K562 (cell line): ENCODE measurements at regions not wholly inside any gene's neighbourhood (a gene's known extent, or its start where the extent isn't known, plus 50 kb on each side); places are given as distances from the start of the nearest gene placed in this dataset.

Source experiments
- ATAC-seq: fragments of 200-7000 bp; cut with Tn5 transposase; 3 replicates; pipeline ENCODE4 v1.9.1; 2020; ENCODE audit warnings: moderate library complexity
- BruUV-seq: library from RNA; stranded (reverse); fragments of 400-500 nt; replicated peaks from 2 replicates; lab custom pipeline; 2021; lab: Mats Ljungman, UMichigan
- CTCF ChIA-PET: fragments of 300-600 bp; formaldehyde crosslinking; extraction: SDS; loops from one replicate; lab custom pipeline; 2021; ENCODE audit warnings: low intra/inter-chr PET ratio; lab: Yijun Ruan, JAX
- POLR2A ChIA-PET: fragments of 300-600, 350-650 bp; sonication (Branson Sonifier 250); formaldehyde crosslinking; extraction: SDS; loops from one replicate; lab custom pipeline; 2021; ENCODE audit warnings: antibody characterized with exemption, inconsistent platforms; lab: Yijun Ruan, JAX
- DNase-seq, 4 experiments: peaks; one replicate each; pipeline versions ENCODE4 v3.0.0 to v3.0.0-alpha.2; 2011 to 2018; ENCODE audit warnings: low spot score in 3 of 4, mixed read lengths in 3 of 4; ENCODE audit errors: extremely low read depth in 1 of 4
- FAIRE-seq: peaks from 2 replicates; lab custom pipeline; 2011; peaks lifted over from hg19 to GRCh38; lab: Jason Lieb, UNC
- H2AFZ ChIP-seq: 2 replicates; pipeline ENCODE4 v1.6.0; 2011; ENCODE audit warnings: low read depth, low read length, control low read depth, inconsistent platforms
- H3K27ac ChIP-seq: fragments of 200-600 bp; 3 replicates; pipeline ENCODE4 v1.8.0; 2011; ENCODE audit warnings: low read depth, mild to moderate bottlenecking, control low read depth, inconsistent platforms, low read length, moderate library complexity, mixed read lengths; ENCODE audit errors: extremely low read depth
- H3K27me3 ChIP-seq, 2 experiments: fragments of 300-600 bp in 1 of 2; 2 replicates in 1 of 2; 3 replicates in 1 of 2; pipeline versions ENCODE4 v1.6.0 to v1.8.0; 2011; ENCODE audit warnings: inconsistent platforms in 2 of 2, low read length in 2 of 2, mild to moderate bottlenecking in 1 of 2, mixed read lengths in 1 of 2, moderate library complexity in 1 of 2; ENCODE audit not compliant: control insufficient read depth in 2 of 2, insufficient read depth in 2 of 2
- H3K36me3 ChIP-seq: fragments of 300-600 bp; 3 replicates; pipeline ENCODE4 v1.8.0; 2011; ENCODE audit warnings: mild to moderate bottlenecking, low read length, inconsistent platforms; ENCODE audit not compliant: control insufficient read depth, insufficient read depth
- H3K4me1 ChIP-seq, 2 experiments: fragments of 200-600 bp in 1 of 2; replicated peaks in 1 of 2; 2 replicates in 1 of 2; 3 replicates in 1 of 2; pipeline versions ENCODE4 v1.5.1 to v1.8.0; 2011; ENCODE audit warnings: inconsistent platforms in 2 of 2, low read length in 2 of 2, mild to moderate bottlenecking in 1 of 2, mixed read lengths in 1 of 2, moderate library complexity in 1 of 2; ENCODE audit not compliant: control insufficient read depth in 2 of 2, insufficient read depth in 2 of 2
- H3K4me2 ChIP-seq: 2 replicates; pipeline ENCODE4 v1.6.1; 2011; ENCODE audit warnings: low read length, control low read depth, inconsistent platforms, mixed read lengths; ENCODE audit not compliant: insufficient read depth
- H3K4me3 ChIP-seq: fragments of 200-600 bp; sonication (generic), shearing (Covaris generic); 2 replicates; pipeline ENCODE4 v1.5.1; 2016; ENCODE audit warnings: control low read depth, inconsistent platforms
- H3K79me2 ChIP-seq: fragments of 200-600 bp; 3 replicates; pipeline ENCODE4 v1.8.0; 2011; ENCODE audit warnings: low read length, inconsistent platforms; ENCODE audit not compliant: control insufficient read depth, insufficient read depth
- H3K9ac ChIP-seq, 2 experiments: 2 replicates each; pipeline versions ENCODE4 v1.6.0 to v1.6.1; 2011; ENCODE audit warnings: low read depth in 2 of 2, low read length in 2 of 2, control low read depth in 1 of 2, inconsistent platforms in 1 of 2, mild to moderate bottlenecking in 1 of 2, mixed read lengths in 1 of 2; ENCODE audit not compliant: insufficient read depth in 1 of 2
- H3K9me1 ChIP-seq: one replicate; pipeline ENCODE4 v1.6.0; 2011; ENCODE audit warnings: inconsistent platforms, mild to moderate bottlenecking, low read length, moderate library complexity; ENCODE audit not compliant: control insufficient read depth, insufficient read depth
- H3K9me3 ChIP-seq: replicated peaks from 2 replicates; pipeline ENCODE4 v1.5.1; 2011; ENCODE audit warnings: low read depth, low read length, inconsistent platforms; ENCODE audit not compliant: control insufficient read depth, insufficient read depth
- H4K20me1 ChIP-seq: replicated peaks from 2 replicates; pipeline ENCODE4 v1.6.1; 2011; ENCODE audit warnings: low read length, inconsistent platforms, mixed read lengths; ENCODE audit not compliant: control insufficient read depth, insufficient read depth
- BCLAF1 ChIP-seq, 2 experiments: fragments of 450-650 bp in 1 of 2; IDR thresholded peaks; 2 replicates each; pipeline ENCODE4 v1.6.1; 2011 to 2017; ENCODE audit warnings: low read depth in 2 of 2, antibody characterized with exemption in 1 of 2, borderline replicate concordance in 1 of 2, low read length in 1 of 2, mild to moderate bottlenecking in 1 of 2, mixed read lengths in 1 of 2; ENCODE audit not compliant: control insufficient read depth in 1 of 2
- DMBX1 ChIP-seq: fragments of 250-450 bp; sonication (Bioruptor Pico); IDR thresholded peaks from 2 replicates; pipeline ENCODE4 v1.8.0; 2022; ENCODE audit warnings: inconsistent platforms, mild to moderate bottlenecking, moderate library complexity, borderline replicate concordance
- E2F4 ChIP-seq: sonication (generic); formaldehyde crosslinking; IDR thresholded peaks from 2 replicates; pipeline ENCODE4 v1.8.0; 2022; ENCODE audit warnings: mild to moderate bottlenecking, low read depth, missing genetic modification reagents
- HNRNPUL1 ChIP-seq: fragments of 200-400 bp; formaldehyde crosslinking; IDR thresholded peaks from 2 replicates; pipeline ENCODE4 v1.6.1; 2017; ENCODE audit warnings: low read length
- NBN ChIP-seq: fragments of 450-650 bp; IDR thresholded peaks from 2 replicates; pipeline ENCODE4 v1.6.1; 2016; ENCODE audit warnings: low read depth, mild to moderate bottlenecking
- PPARD ChIP-seq: fragments of 250-450 bp; sonication (Bioruptor Pico); IDR thresholded peaks from 2 replicates; pipeline ENCODE4 v1.8.0; 2022; ENCODE audit warnings: inconsistent platforms, mild to moderate bottlenecking, moderate library complexity
- SFPQ ChIP-seq: fragments of 200-400 bp; formaldehyde crosslinking; IDR thresholded peaks from 2 replicates; pipeline ENCODE4 v1.6.1; 2017; ENCODE audit warnings: mild to moderate bottlenecking, low read depth, low read length, moderate library complexity
- SLC30A9 ChIP-seq: fragments of 250-450 bp; sonication (Bioruptor Pico); IDR thresholded peaks from 2 replicates; pipeline ENCODE4 v1.8.0; 2022; ENCODE audit warnings: mild to moderate bottlenecking, moderate library complexity
- TBL1XR1 ChIP-seq, 2 experiments: IDR thresholded peaks; 2 replicates each; pipeline ENCODE4 v1.6.1; 2012; ENCODE audit warnings: improper control_type of control experiment in 2 of 2, low read length in 2 of 2, mild to moderate bottlenecking in 1 of 2
- USF1 ChIP-seq: sonication (generic); formaldehyde crosslinking; IDR thresholded peaks from 2 replicates; pipeline ENCODE4 v1.9.0; 2022; ENCODE audit warnings: mild to moderate bottlenecking, missing genetic modification reagents
- WGBS: fragments of 100-300 bp; shearing (Covaris generic); methylation state at CpG from one replicate; pipeline ENCODE4 v1.1.6; 2016; ENCODE audit warnings: low coverage, mixed read lengths; ENCODE audit not compliant: insufficient coverage; ENCODE audit errors: missing lambda C conversion rate; 5-methylcytosine and 5-hydroxymethylcytosine counted together
- in situ Hi-C: fragments of 300-500 bp; cut with MboI; formaldehyde crosslinking; loops from 4 replicates; pipeline ENCODE4 v1.15.0; 2018; ENCODE audit warnings: inconsistent platforms, mixed read lengths
- intact Hi-C: fragments of 100-400 bp; cut with micrococcal nuclease; formaldehyde crosslinking; loops from 2 replicates; pipeline ENCODE4 v1.14.2; 2022

- H3K36me3 ChIP-seq: no peaks in the 10 kb centered on the region
- H3K4me3 ChIP-seq: no peak overlapping the region
- no peak overlapping the region for H3K4me2 ChIP-seq
- H3K9me3 ChIP-seq: no peaks in the 10 kb centered on the region
- no peak overlapping the region for H3K9ac ChIP-seq
- no peak overlapping the region for H2AFZ ChIP-seq
- H3K27ac ChIP-seq: no peak overlapping the region
- TF ChIP-seq PPARD (CRISPR knock-in tag) (no peak), BCLAF1 (IDR thresholded peaks at IDR 0.05; ENCODE audit: borderline replicate concordance in 1 of 2, control insufficient read depth in 1 of 2, low read depth in 2 of 2, low read length in 1 of 2) (no peak), DMBX1 (CRISPR knock-in tag) (no peak), USF1 (CRISPR knock-in tag) (no peak), HNRNPUL1 (no peak), SFPQ (no peak), NBN (no peak), E2F4 (CRISPR knock-in tag) (no peak), TBL1XR1 (IDR thresholded peaks at IDR 0.05; ENCODE audit: low read length in 2 of 2) (no peak), SLC30A9 (CRISPR knock-in tag) (no peak)
- TF ChIP-seq, all 486 proteins: peak for 0
- Histone ChIP-seq H3K79me2 (no peaks in the 10 kb centered on the region), H3K4me1 (no peaks in the 10 kb centered on the region), H3K27me3 (no peaks in the 10 kb centered on the region), H4K20me1 (no peaks in the 10 kb centered on the region), H3K9me1 (no peaks in the 10 kb centered on the region)
- ChIA-PET CTCF (no interaction called here), POLR2A (no interaction called here)
- no TSS peak for BruUV-seq
- in situ Hi-C loops (no loop called here), intact Hi-C loops (no loop called here)
- ATAC-seq (no peak), FAIRE-seq (no peak), DNase-seq (no peak)
- 0% methylated on average over 10 of the region's 13 CpGs for WGBS
Observed at GRCh38 chr3:127120851-127121647, 71.9 kb upstream of the PRR23E start.
